ENCODE measurements at regions not wholly inside any gene's neighbourhood (a gene's known extent, or its start where the extent isn't known, plus 50 kb on each side); places are given as distances from the start of the nearest gene placed in this dataset.

- BruUV-seq (replicated peaks) = no TSS peak
- 3% methylated on average over 2 of the region's 2 CpGs for WGBS (ENCODE audit: insufficient coverage, low coverage, missing lambda C conversion rate)
- no peak for TF ChIP-seq FIP1L1 (IDR thresholded peaks at IDR 0.05; ENCODE audit: low read depth, low read length, poor library complexity, severe bottlenecking)
- no peak for TF ChIP-seq RFX1 (IDR thresholded peaks at IDR 0.05)
- TF ChIP-seq, protein P1, sequence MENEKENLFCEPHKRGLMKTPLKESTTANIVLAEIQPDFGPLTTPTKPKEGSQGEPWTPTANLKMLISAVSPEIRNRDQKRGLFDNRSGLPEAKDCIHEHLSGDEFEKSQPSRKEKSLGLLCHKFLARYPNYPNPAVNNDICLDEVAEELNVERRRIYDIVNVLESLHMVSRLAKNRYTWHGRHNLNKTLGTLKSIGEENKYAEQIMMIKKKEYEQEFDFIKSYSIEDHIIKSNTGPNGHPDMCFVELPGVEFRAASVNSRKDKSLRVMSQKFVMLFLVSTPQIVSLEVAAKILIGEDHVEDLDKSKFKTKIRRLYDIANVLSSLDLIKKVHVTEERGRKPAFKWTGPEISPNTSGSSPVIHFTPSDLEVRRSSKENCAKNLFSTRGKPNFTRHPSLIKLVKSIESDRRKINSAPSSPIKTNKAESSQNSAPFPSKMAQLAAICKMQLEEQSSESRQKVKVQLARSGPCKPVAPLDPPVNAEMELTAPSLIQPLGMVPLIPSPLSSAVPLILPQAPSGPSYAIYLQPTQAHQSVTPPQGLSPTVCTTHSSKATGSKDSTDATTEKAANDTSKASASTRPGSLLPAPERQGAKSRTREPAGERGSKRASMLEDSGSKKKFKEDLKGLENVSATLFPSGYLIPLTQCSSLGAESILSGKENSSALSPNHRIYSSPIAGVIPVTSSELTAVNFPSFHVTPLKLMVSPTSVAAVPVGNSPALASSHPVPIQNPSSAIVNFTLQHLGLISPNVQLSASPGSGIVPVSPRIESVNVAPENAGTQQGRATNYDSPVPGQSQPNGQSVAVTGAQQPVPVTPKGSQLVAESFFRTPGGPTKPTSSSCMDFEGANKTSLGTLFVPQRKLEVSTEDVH (IDR thresholded peaks at IDR 0.05; ENCODE audit: low read depth, partially characterized antibody) = no peak
- no peak for TF ChIP-seq FOXJ3 (CRISPR knock-in tag; IDR thresholded peaks at IDR 0.05)
- TF ChIP-seq, protein P2, sequence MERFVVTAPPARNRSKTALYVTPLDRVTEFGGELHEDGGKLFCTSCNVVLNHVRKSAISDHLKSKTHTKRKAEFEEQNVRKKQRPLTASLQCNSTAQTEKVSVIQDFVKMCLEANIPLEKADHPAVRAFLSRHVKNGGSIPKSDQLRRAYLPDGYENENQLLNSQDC (CRISPR knock-in tag; IDR thresholded peaks at IDR 0.05) = no peak
- TF ChIP-seq SIRT6 (IDR thresholded peaks at IDR 0.05; ENCODE audit: low read depth, low read length) = no peak
- TF ChIP-seq, protein P3, sequence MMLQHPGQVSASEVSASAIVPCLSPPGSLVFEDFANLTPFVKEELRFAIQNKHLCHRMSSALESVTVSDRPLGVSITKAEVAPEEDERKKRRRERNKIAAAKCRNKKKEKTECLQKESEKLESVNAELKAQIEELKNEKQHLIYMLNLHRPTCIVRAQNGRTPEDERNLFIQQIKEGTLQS (IDR thresholded peaks at IDR 0.05) = peak; percentile 23; the same call in 1 of the 2 replicates
- TF ChIP-seq, protein P3 (CRISPR knock-in tag; conservative IDR thresholded peaks at IDR 0.05) = no peak
- TF ChIP-seq RNF2 (IDR thresholded peaks at IDR 0.05) = no peak
- TF ChIP-seq CCNT2 (IDR thresholded peaks at IDR 0.05; ENCODE audit: borderline replicate concordance, extremely low read depth, insufficient read length, low read depth, low read length) = no peak
- DNase-seq (ENCODE audit: extremely low read depth in 1 of 4, low spot score in 3 of 4) (no peak), ATAC-seq (no peak), FAIRE-seq (no peak)
- no peaks in the 10 kb centered on the region for H4K20me1 ChIP-seq (replicated peaks; ENCODE audit: control insufficient read depth, insufficient read depth, low read length)
- no peak overlapping the region for H3K27ac ChIP-seq (ENCODE audit: extremely low read depth, low read depth, low read length)
- H2AFZ ChIP-seq (ENCODE audit: low read depth, low read length) = no peak overlapping the region
- POLR2A ChIA-PET = no interaction called here
- intact Hi-C loops (cut with micrococcal nuclease) = no loop called here
- in situ Hi-C loops (cut with MboI) = no loop called here
- no peaks in the 10 kb centered on the region; the same call in 1 of the 2 replicates for H3K9me3 ChIP-seq (replicated peaks; ENCODE audit: control insufficient read depth, insufficient read depth, low read depth, low read length)
- no peak overlapping the region for H3K4me3 ChIP-seq
- no peaks in the 10 kb centered on the region for H3K79me2 ChIP-seq (ENCODE audit: control insufficient read depth, insufficient read depth, low read length)
- CTCF ChIA-PET (ENCODE audit: low intra/inter-chr PET ratio) = no interaction called here
- no peak overlapping the region for H3K4me2 ChIP-seq (ENCODE audit: insufficient read depth, low read length)
- no peaks in the 10 kb centered on the region for H3K4me1 ChIP-seq (replicated peaks in 1 of 2; ENCODE audit: control insufficient read depth in 2 of 2, insufficient read depth in 2 of 2, low read length in 2 of 2)
- no peaks in the 10 kb centered on the region for H3K9me1 ChIP-seq (ENCODE audit: control insufficient read depth, insufficient read depth, low read length)
- H3K9ac ChIP-seq (ENCODE audit: insufficient read depth in 1 of 2, low read depth in 2 of 2, low read length in 2 of 2) = no peak overlapping the region
- no peaks in the 10 kb centered on the region for H3K36me3 ChIP-seq (ENCODE audit: control insufficient read depth, insufficient read depth, low read length)
- H3K27me3 ChIP-seq (ENCODE audit: control insufficient read depth in 2 of 2, insufficient read depth in 2 of 2, low read length in 2 of 2) = no peaks in the 10 kb centered on the region
These were observed 746.7 kb upstream of the USP15 start for GRCh38 chr12:61513499-61513898.

Measured in K562 (cell line).